GM18508 (cell line): ENCODE measurements at regions not wholly inside any gene's neighbourhood (a gene's known extent, or its start where the extent isn't known, plus 50 kb on each side); places are given as distances from the start of the nearest gene placed in this dataset.
"Not testable (repeated sequence)": the region's sequence is repeated elsewhere in the genome, so short reads cannot be mapped to it uniquely, and the experiment has no call there.

Source experiments
- ATAC-seq: cut with Tn5 transposase; IDR thresholded peaks from one replicate; pipeline ENCODE4 v1.9.1; 2021; ENCODE audit warnings: moderate number of reproducible peaks; ENCODE audit not compliant: insufficient read depth, unreplicated experiment

DNA sequence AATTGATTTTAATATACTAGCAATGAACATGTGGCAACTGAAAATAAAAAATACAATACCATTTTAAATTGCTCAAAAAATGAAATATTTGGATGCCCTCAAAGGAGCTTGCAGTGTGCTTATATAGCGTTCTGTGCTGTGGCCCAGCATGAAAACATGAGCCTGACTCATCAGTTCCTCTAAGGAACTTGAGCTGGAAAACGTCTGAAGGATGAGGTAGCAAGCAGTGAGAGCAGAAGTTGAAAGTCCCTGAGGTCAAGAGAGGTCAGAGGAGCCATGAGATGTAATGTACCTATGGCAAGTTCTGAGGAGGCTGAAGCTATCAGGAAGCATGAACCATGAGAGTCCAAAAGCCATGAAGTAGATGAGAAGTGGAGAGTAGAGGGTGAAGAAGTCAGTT is 59.7 kb downstream of the HMGB3 start:
- no peak for ATAC-seq

DNA sequence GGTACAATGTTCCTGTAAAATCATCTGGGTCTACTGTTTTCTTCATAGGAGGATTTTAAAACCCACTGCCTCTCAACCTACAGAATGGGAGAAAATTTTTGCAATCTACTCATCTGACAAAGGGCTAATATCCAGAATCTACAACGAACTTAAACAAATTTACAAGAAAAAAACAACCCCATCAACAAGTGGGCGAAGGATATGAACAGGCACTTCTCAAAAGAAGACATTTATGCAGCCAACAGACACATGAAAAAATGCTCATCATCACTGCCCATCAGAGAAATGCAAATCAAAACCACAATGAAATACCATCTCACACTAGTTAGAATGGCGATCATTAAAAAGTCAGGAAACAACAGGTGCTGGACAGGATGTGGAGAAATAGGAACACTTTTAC is 83.2 kb downstream of the HMGB3 start:
- ATAC-seq = not testable (repeated sequence)

DNA sequence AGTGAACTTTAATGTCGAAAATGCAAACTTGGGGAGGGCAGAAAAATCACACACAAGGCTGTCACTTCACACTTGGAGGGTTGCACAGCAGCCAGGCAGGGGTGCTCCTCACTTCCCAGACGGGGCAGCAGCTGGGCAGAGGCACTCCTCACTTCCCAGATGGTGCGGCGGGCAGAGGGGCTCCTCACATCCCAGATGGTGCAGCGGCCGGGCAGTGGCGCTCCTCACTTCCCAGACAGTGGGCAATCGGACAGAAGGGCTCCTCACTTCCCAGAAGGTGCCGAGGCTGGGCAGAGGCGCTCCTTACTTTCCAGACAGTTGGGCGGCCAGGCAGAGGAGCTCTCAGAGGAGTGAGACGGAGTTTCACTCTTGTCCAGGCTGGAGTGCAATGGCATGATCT is 90.6 kb downstream of the HMGB3 start:
- ATAC-seq = no peak

DNA sequence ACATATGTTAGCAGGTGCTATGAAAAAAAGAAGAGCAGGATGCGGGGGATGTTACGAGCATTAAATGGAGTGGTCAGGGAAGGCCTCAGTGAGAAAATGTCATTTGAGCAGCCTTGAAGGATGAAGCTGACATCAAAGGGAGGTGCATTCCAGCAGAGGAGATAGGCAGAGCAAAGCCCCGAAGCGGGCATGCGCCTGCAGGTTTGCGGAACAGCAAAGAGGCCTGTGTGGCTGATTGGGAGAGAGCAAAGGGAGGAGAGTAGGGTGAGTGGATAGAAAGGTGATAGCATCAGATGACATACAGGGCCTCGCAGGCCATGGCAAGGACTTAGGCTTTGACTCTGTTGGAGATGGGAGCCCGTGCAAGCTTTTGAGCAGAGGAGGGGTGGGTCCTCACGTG is 95.4 kb upstream of the GPR50 start:
- ATAC-seq = no peak

DNA sequence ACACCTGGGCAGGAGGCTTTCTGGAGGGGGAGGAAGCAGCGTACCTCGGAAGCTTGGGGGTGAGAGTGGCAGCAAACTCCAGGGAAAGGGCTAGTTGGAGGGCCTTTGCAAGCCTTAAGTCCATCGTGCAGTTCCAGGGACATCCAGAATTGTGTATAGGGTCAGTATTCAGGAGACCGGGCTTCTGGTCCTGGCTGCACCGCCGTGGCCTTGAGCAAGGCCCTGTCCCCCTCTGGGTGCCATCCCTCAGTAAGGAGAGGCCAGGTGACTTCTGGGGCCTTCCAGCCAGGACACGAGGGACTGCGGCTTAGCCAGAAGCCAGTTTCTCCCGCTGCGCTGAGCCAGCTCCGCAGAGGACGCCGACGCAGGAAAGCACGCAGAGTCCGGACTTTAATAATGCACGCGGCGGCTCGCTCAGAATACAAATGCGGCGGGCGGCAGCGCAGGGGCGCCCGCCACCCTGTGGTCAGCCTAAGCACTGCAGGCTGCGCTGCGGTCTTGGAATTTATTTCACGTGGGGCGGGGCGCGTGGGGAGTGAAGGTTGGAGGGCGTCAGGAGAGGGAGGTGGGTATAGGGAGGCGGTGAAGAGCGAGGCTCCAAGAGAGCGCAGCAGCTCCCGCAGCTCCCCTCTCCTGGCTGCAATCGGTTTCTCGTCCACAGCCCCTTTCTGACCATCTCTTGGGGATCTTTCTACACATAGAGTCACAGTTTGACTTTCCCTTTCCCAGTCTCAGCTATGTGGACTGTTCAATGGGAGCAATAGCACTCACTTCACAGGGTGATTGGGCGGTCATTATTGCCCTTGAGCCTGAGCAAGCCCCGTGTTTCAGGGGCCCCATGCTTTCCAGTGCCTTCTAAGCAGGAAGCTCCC is 94.1 kb upstream of the GPR50 start:
- ATAC-seq = peak; percentile 51

DNA sequence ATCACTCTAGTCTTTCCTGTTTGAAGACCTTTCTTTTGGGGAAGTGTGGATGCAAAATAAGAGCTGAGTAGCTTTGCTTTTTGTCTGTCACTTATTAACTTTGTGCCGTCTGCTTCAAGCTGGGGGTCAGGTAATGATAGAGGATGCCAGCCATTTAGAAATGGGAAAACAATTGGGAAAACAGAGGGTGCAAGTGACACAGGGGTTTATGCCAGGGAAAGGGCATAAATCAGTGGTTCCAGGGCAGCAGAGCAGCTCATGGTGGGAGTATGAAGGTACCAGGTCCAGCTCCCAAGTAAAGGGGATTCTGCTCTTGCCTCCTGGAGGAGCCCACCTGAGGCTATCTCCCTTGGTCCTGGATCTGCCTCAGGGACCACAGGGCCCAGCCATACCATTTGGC is 91.9 kb upstream of the GPR50 start:
- ATAC-seq = no peak

DNA sequence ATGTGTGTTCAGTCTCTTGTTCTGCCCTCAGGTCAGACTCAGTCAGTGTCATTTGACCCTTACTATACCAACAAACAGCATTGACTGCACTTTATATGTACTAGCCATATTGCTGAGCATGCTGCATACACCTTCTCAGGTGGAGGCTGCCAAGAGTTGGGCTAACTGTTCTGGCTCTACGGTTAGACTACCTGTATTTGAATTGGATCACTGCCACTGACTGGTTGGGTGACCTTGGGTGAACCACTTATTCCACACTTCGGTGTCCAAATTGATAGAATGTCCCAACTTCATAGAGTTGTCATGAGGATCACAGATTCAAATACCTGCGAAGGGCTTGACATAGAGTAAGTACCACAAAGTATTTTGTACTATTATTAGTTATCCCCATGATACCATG is 91.2 kb upstream of the GPR50 start:
- no peak for ATAC-seq

DNA sequence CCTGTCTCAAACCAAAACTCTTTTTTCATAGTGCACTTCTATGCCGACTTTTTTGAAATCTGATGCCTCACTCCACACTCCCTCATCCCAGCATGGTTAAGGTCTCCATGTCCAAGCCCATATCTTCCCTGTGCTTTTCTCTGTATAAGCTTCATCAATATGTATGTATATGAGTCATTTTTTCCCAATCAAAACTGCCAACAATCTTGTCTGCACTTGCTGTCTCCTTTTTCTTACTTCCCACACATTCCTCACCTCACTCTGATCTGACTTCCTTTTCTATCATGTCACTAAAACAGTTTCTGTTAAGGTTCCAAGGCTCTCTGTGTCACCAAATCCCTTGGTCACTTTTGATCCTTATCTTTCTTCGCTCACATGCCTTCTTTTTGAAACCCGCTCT is 88.2 kb upstream of the GPR50 start:
- no peak for ATAC-seq

DNA sequence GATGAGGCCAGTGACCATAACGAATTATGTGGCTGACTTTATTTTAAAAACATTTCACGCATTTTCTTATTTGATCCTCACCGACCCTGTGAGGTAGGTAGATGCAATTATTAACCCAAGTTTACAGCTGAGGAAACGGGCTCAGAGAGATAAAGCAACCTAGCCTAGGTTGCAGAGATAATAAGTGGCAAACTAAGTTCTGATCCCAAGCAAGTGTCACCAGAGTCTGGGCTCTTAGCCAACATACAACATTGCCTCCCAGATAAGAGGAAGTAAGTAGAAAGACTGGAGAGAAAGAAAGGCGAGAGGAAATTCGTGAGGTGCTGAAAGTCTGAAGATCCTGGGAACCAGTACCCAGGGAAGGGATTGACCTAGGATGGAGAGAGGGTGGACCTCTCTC is 77.4 kb upstream of the GPR50 start:
- ATAC-seq = no peak

DNA sequence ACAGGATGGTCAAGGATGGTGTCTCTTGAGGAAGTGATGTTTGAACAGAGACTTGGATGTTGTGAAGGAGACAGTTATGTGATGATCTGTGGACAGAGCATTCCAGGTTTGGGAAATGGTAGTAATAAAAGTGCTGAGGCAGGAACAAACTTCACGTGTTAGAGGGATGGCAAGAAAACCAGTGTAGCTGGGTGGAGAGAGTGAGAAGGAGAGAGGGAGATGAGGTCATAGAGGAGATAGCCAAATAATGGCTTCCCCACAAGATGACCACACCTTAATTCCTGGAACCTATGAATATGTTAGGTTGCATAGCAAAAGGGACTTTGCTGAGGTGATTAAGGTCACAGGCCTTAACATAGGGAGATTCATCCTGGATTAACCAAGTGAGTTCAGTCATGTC is 75.6 kb upstream of the GPR50 start:
- ATAC-seq = no peak

DNA sequence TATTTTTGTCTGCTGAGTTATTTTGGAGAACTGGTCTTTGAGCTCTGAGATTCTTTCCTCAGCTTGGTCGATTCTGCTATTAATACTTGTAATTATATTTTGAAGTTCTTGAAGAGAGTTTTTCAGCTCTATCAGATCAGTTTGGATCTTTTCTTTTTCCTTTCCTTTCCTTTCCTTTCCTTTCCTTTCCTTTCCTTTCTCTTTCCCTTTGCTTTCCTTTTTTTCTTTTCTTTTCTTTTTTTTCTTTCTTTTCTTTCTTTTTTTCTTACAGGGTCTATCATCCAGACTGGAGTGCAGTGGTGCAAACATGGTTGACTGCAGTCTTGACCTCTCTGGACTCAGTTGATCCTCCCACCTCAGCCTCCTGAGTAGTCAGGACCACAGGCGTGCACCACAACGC is 63.2 kb upstream of the GPR50 start:
- ATAC-seq = not testable (repeated sequence)
